NCI-H2171 treated with DMSO at 0.1 percent for 48 hours (cell line): ENCODE measurements at regions not wholly inside any gene's neighbourhood (a gene's known extent, or its start where the extent isn't known, plus 50 kb on each side); places are given as distances from the start of the nearest gene placed in this dataset.

Experiments
- DNase-seq: peaks from one replicate; lab custom pipeline; 2025; lab: John Stamatoyannopoulos, UW

DNA sequence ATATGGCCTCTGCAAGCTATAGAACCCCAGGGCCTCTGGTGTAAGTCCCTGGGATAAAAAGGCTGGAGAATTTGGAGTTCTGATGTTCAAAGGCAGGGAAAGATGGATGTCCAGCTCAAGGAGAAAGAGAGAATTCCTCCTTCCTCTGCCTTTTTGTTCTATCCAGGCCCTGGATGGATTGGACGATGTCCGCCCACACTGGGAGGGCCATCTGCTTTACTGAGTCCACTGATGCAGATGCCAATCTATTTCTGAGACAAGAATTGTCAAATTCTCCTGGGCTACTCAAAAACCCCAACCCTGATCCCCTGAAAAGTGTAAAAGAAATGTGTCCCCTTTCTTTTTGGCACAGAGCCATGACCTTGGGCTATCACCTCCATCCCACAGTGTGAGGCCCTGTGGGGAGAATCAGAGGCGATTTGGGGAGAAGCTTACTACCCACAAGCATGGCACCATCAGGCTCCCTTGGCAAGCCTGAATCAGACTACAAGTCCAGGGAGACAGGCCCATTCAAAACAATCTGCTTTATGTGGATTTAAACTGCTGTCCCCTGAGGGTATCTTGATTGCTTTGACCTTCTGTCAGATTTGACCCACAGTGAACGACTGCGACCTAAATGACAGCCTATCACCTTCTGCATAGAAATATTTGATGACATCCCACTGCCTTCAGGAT lies 334.0 kb downstream of the NUAK1 start:
- no peak for DNase-seq

- no peak for DNase-seq
Observed at GRCh38 chr12:105805730-105806399, 332.9 kb downstream of the NUAK1 start.

DNA sequence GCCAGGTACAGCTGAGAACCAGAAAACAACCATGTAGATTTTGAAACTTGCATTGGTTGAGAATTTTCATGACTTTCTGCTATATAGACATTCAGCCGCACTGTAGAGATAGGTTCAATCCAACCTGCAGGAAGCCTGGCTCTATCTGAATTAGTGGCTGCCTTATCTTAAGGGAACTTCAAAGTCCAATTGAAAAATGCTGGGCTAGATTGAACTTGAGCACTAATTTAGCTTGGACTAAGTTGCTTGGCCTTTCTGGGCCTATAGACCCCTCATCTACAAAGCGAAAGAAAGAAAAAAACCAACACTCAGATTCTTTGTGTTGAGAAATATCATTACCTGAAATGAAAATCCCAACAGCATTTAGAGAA lies 332.4 kb downstream of the NUAK1 start:
- DNase-seq = no peak

DNA sequence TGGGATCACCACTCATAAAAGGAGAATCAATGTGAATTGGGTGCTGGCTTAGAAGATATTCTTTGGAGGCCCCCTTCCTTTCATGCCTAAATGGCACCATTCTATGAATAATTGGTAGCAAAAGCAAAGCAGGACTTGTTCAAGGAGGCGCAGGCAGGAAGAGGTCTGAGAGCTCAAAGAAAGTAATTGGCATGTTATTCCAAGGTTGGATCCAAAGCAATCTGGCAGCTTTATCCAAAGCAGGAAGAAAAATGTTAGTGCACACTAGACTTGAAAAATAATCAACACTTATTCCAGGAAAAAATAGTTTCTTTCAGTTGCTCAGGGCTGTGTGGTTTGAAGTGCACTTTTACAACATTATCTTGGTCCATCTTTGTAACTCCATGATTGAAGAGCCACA lies 326.4 kb downstream of the NUAK1 start:
- DNase-seq = no peak

GRCh38 chr12:105813201-105813600 lies 325.6 kb downstream of the NUAK1 start:
- no peak for DNase-seq

GRCh38 chr12:105814283-105814682 lies 324.5 kb downstream of the NUAK1 start:
- DNase-seq = peak; percentile 98

DNA sequence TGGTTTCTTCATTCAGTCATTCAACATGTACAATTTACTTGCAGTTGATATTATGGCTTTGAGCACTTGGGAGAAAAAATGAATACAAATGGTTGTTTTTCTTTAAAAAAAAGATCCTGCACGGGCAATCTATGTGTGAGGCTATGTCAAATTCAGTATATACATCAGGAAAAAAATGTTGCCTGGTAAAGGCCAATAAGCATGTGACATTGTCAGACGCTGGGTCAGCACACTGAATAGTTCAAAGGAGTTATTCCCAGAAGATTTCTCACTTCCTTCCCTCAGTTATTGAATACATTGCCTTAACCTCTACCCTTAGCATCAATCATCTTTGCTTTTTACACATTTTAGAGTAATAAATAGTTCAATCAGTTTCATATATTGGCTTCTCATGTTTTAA lies 319.2 kb downstream of the NUAK1 start:
- no peak for DNase-seq

DNA sequence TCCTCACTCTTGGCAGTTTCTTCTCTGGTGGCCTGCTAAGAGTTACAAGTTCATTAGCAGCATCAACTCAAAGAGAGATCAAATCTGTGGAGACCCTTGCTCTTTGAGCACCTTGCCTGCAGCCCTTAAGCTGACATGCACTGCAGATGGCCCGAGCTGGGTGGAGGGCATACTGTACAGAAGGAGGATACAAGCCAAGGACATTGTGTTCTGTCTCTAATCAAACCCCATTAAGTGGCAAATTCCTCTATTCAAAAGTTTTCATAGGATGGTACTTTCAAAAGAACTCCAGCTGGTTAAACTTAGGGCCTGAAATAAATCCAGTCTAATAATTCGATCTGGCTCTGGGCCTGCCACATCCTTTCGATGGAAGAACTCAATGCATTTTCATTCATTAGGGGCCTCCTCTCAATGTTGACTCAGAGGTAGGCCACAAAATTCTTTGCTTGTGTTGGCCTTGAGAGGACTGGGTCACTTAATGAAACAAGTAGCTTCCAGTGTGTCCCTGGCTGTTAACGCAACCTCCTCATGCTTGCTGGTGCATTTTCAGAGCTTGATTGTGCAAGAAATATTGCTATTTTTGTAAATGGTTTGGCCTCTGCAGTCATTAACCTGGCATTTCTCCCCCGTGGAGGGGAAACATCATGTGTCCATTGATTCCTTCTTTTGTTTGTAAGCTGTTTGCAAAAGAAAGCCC lies 318.2 kb downstream of the NUAK1 start:
- no peak for DNase-seq

GRCh38 chr12:105822131-105823105 lies 316.3 kb downstream of the NUAK1 start:
- no peak for DNase-seq

DNA sequence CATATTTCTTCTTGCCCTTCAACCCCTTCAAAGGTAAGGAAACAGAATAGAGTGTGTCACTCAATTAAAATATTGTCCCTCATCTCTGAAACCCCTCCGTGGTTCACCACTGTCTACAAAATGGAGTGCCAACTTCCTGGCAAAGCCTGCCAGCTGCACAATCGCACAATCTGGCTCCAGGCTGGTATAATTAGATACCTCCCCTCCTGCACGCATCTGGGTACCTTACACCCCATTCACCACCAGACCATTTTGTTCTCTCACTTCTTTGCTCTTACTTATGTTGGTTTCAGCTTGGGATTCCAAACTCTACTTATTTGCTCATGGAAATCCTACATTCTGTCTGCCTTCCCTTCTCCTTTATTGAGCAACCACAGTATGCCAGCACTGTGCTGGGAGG lies 314.9 kb downstream of the NUAK1 start:
- DNase-seq = no peak

DNA sequence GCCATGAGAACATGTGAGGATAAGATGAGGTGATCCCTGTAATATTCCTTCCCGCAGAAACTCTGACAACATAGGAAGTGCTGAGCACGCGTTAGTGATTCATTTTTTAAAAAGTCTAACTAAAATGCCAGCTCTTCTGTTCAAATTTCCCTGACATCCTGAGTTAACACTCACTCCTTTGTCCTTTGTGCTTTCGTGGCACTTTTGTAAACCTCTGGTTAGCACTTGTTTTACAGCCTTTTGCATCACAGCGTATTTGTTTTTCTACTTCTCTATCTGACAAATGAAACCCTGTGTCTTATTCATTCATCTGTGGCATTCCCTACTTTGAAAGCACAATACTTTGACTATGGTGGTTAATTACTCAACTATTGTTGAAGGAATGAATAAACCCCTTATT lies 313.6 kb downstream of the NUAK1 start:
- DNase-seq = no peak

DNA sequence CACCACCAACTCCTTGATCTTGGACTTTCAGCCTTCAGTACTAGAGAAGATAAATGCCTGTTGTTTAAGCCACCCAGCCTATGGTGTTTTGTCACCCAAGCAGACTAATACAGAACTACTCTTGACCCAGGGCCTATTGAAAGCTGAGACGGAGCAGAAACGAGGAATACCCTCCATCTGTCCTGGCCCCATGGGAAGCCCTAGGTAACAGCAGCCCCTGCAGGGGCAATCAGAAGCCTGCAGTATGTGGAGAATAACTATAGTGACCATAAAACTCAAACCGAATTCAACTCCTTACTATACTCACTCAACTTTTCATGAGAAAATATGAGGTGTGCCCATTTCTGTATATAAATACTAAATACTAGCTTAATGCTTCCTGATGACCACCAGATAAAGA lies 307.4 kb downstream of the NUAK1 start:
- peak; percentile 86 for DNase-seq

- no peak for DNase-seq
Observed at GRCh38 chr12:105832021-105832420, 306.7 kb downstream of the NUAK1 start.

DNA sequence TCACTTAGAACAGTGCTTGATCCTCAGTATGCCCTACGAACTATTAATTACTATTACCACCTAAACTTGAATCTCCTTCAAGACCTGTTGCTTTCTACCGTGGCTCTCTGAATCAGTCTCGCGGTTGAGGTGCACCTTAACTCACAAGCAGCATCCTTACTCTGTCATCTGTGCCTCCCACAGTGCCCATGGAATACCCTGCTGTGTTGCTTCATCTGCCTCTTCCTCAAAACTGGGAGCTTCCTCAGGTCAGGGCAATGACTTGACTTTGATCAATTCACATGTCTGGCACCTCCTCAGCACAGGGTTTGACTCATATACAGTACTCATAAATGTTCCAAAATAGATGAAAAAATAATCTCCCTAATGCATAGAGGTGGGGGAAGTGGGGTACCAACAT lies 305.9 kb downstream of the NUAK1 start:
- no peak for DNase-seq

GRCh38 chr12:105834496-105834895 lies 304.3 kb downstream of the NUAK1 start:
- no peak for DNase-seq

DNA sequence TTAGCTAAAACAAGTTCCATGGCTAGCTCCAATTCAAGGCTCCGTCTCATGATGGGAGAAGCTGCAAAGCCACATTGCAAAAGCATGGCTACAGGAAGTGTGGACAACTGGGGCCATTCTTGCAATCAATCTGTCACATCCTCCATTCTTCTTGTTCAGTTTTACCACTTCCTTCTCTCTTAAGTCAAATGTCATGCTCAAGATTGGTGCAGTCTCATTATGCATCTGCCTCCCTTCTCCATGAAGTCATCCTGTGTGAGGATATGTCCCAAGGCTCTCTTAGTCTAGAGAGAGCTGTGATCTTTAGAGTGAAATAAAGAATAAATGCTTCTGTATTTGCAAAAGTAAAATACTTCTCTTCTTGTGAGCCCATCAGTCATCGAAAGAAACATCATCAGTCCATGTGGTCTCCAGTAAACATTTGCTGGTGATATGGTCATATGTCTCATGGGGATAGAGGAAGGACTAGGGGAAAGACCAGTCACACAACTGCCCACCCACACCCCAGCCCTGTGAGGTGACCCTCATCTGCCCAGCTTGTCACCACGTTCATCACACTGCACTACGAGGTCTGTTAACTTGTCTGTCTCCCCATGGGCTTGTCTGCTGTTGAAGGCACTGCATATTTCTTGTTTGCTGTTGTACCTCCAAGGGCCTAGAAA lies 303.0 kb downstream of the NUAK1 start:
- DNase-seq = no peak

DNA sequence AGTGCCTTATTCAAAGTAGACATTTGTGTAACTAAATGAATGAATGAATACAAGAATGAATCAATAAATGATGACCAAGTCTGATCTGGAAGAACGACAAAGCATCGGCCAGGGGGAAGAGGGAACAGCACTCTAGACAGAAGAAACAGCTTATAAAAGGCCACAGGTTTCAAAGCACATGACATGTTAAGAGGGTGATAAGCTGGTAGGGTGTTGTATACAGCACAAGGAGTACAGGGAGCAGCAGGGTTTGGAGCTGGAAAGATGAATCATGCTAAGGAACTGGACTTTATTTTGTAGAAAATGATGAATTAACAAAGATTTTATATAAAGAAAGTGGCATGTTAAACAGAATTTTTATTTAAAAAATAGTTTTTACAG lies 302.5 kb downstream of the NUAK1 start:
- DNase-seq = no peak

DNA sequence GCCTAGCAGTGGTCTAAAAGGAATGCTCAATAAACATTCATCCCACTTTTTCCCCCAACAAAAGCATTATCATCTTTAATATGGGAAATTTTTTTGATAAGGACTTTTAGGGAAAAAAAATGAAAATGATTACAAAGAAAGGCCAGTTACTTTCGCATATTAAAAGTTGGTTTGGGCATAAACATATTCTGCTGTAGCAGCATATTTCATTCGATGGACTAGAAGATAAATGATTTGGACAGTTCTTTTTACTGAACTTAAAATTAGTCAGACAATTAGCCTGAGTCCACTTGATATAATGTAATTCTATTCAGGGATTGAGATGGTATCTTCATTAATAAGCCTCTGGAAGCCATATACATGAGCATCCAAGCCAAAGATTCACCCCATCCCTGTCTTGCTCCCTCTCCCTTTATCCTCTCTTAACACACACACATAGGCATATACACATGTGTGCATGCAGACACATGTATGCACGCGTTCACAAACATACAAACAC lies 299.1 kb downstream of the NUAK1 start:
- DNase-seq = no peak

- no peak for DNase-seq
Observed at GRCh38 chr12:105840384-105840783, 298.4 kb downstream of the NUAK1 start.

DNA sequence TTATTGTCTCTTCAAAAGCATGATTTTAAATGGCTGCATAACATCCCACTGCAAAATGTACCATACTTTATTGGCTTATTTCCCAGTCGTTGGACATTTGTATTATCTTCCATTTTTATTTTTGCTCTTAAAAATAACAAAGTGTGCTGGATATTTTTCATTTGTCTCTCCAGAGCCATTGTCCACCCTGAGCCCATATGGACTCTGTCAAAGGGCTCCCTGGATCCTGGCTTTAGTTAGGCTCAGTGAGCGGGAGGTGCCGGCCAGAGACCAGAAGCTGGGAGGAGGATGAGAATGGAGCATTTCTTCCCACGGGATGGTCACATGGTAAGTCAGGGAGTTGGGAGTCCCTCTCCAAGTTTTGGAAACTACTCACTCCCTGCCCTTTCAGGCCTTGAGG lies 296.9 kb downstream of the NUAK1 start:
- DNase-seq = no peak

DNA sequence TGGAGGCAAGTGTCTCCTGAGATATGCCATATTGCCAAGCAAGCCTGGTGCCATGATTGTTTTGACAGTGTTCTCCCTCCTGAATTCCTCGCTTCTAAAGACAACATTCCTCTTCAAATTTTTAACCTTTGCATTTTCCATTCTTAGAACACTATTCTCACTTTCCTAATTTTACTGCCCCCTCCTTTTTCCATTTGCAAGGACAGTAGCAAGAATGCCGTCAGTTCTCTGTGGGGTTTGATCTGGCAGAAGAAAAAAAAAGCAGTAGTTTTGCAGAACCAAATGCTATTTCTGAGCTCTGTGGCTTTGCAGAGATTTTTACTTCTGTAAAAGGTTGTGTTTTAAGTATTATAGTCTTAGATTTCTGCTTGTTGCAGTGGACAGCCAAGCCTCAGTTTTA lies 295.2 kb downstream of the NUAK1 start:
- no peak for DNase-seq
